ENCODE measurements at regions not wholly inside any gene's neighbourhood (a gene's known extent, or its start where the extent isn't known, plus 50 kb on each side); places are given as distances from the start of the nearest gene placed in this dataset.
"Not testable (repeated sequence)": the region's sequence is repeated elsewhere in the genome, so short reads cannot be mapped to it uniquely, and the experiment has no call there.

GRCh38 chr2:185891403-185891802 is 152.8 kb downstream of the FSIP2 start:
- DNase-seq: no peak

GRCh38 chr2:185891804-185892411 is 153.3 kb downstream of the FSIP2 start:
- DNase-seq: no peak

DNA sequence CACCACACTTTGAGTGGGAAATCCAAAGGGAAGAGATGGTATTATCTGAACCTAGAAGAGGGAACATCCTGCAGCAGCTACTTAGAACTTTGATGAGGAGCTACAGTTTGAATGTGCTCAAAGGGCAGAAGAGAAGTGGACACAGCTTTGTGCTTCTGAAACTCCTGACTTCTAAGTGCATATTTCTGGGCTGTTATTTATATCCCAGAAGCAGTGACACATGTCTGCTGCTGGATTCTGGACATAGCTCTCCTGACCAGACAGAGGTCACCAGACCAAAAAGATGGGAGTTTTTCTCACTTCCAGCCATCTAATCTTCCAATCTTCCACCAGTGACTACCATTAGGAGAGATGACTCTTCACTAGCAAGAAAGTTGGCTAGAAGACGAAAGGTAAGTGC is 153.9 kb downstream of the FSIP2 start:
- DNase-seq: no peak

DNA sequence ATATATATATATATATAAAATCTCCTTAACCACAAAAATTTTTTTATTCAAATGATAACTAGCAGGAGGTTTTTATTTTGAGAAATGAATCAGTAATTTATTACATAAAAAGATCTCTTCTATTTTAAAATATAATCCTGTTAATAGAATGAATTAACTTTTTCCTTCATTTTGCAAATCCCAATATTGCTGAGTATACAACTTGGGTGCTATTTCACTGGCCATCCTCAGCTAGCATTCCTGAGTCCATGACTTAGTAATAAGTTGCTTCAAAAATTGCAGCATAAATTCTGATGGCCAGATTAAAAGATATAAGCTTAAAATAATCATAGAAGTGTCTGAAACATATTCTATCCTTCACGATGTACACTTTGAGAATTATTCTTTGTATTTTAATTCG is 155.6 kb downstream of the FSIP2 start:
- no peak for DNase-seq

- DNase-seq: no peak
Measured at GRCh38 chr2:185895828-185896693, 157.5 kb downstream of the FSIP2 start.

GRCh38 chr2:185899366-185899765 is 160.8 kb downstream of the FSIP2 start:
- no peak for DNase-seq

GRCh38 chr2:185919155-185919554 is 180.6 kb downstream of the FSIP2 start:
- DNase-seq: no peak

GRCh38 chr2:185921048-185921756 is 182.6 kb downstream of the FSIP2 start:
- DNase-seq: no peak

DNA sequence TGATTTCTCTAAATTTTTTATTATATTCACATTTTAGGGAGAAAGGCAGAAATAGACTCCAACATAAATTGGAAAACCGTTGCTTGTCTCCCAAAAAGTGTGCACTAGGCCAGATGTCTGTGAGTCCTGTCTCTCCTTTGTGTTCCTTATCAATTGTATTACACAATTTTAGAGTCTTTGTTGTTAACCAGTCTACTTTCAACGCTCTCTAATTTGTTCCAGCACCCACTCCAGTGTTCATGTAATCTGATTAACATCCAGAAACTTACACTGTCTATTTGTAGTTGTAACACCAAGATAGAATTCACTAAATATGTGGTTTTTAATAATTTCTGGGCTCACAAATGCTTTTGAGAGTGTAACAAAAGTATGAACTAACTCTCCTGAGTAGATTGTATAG is 195.6 kb downstream of the FSIP2 start:
- DNase-seq: no peak

GRCh38 chr2:185939858-185940257 is 201.3 kb downstream of the FSIP2 start:
- no peak for DNase-seq

GRCh38 chr2:185942855-185943254 is 204.3 kb downstream of the FSIP2 start:
- DNase-seq: no peak

GRCh38 chr2:185947722-185948121 is 209.1 kb downstream of the FSIP2 start:
- no peak for DNase-seq

GRCh38 chr2:185952100-185952499 is 213.5 kb downstream of the FSIP2 start:
- no peak for DNase-seq

- no peak for DNase-seq
Measured at GRCh38 chr2:185954389-185954788, 215.8 kb downstream of the FSIP2 start.

GRCh38 chr2:185955050-185955449 is 216.4 kb downstream of the FSIP2 start:
- no peak for DNase-seq

DNA sequence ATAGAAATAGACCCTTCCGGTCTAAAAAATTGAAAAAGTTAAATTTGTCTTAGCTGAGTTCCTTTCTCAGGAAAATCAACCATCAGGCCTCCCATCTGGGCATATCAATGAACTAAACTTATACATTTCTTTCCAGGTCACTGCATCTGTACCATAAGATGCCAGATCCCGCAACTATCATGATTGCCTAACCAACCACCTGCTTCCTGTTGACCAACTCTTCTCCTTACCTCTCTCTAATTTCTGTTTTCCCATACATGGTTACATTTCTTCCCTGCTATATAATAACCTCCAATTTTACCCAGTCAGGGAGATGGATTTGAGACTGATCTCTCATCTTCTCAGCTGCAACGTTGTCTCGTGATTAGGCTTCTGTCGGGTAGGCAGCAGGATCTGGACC is 228.7 kb downstream of the FSIP2 start:
- DNase-seq: no peak

- DNase-seq: no peak
Measured at GRCh38 chr2:185970148-185970852, 231.7 kb downstream of the FSIP2 start.

GRCh38 chr2:185978634-185979407 is 240.2 kb downstream of the FSIP2 start:
- no peak for DNase-seq

GRCh38 chr2:185979546-185980071 is 241.0 kb downstream of the FSIP2 start:
- no peak for DNase-seq

- no peak for DNase-seq
Measured at GRCh38 chr2:185980944-185981343, 242.3 kb downstream of the FSIP2 start.

DNA sequence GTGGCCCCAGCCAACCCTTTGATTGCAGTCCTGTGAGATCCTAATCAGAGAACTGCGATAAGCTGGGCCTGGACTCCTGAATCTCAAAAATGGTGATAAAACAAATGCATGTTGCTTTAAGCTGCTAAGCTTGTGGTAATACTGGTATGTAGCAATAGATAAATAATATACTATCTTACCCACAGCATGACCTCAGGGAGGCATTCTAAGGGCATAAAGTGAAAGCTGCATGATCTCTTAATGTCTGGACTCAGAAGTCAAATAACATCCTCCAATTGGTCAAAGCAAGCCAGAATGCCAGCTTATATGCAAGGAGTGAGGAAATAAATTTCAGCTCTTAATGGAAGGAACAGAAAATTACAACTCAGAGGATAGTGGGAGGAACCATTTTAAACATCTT is 246.1 kb downstream of the FSIP2 start:
- DNase-seq: no peak

DNA sequence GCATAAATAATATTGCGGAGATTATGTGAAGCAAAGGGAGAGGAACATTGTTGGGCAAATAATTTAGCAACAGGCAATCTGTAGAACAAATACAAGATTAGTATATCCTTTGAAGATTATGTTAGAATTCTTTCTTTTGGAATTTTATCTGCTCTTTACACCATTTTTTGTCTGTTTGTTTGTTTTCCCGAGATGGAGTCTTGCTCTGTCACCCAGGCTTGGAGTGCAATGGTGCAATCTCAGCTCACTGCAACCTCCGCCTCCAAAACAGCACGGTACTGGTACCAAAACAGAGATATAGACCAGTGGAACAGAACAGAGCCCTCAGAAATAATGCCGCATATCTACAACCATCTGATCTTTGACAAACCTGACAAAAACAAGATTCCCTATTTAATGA is 250.3 kb downstream of the FSIP2 start:
- not testable (repeated sequence) for DNase-seq

Data from COR-L47 (cell line).